Esophagus squamous epithelium (tissue), 5 donors: ENCODE measurements at regions not wholly inside any gene's neighbourhood (a gene's known extent, or its start where the extent isn't known, plus 50 kb on each side); places are given as distances from the start of the nearest gene placed in this dataset.
"Not testable (repeated sequence)": the region's sequence is repeated elsewhere in the genome, so short reads cannot be mapped to it uniquely, and the experiment has no call there.

ENCODE experiments used
- DNase-seq: peaks from one replicate; lab custom pipeline; 2025; lab: John Stamatoyannopoulos, UW
- H3K27ac ChIP-seq, 4 donors: fragments of 200-600 bp; sonication (generic); one replicate each; pipeline ENCODE4 v1.5.1; 2016 to 2019; ENCODE audit warnings: mild to moderate bottlenecking in 1 of 4
- H3K27me3 ChIP-seq, 4 donors: fragments of 200-600 bp; sonication (generic); 1 replicate in 3 of 4; 2 replicates in 1 of 4; pipeline versions ENCODE4 v1.5.1 to v1.6.0; 2017 to 2021; ENCODE audit warnings: antibody characterized with exemption in 1 of 4
- H3K36me3 ChIP-seq, 3 donors: fragments of 200-600 bp; sonication (generic); one replicate each; pipeline ENCODE4 v1.5.1; 2016 to 2019
- H3K4me1 ChIP-seq, 3 donors: fragments of 200-600 bp; sonication (generic); one replicate each; pipeline ENCODE4 v1.5.1; 2017 to 2019
- H3K4me3 ChIP-seq, 4 donors: fragments of 200-600 bp; sonication (generic); 1 replicate in 3 of 4; 2 replicates in 1 of 4; pipeline ENCODE4 v1.5.1; 2016 to 2019; ENCODE audit warnings: mild to moderate bottlenecking in 2 of 4, moderate library complexity in 1 of 4
- H3K9me3 ChIP-seq, 3 donors: fragments of 200-600 bp; sonication (generic); one replicate each; pipeline ENCODE4 v1.5.1; 2016 to 2019
- CTCF ChIP-seq, 6 experiments: fragments of 450-650 bp in 4 of 6; fragments of 200-600 bp in 2 of 6; sonication (generic) in 2 of 6; IDR thresholded peaks; one replicate each; pipeline ENCODE4 v1.5.1; 2016 to 2019; ENCODE audit warnings: antibody characterized with exemption in 6 of 6, mild to moderate bottlenecking in 4 of 6, moderate library complexity in 4 of 6
- POLR2A ChIP-seq, 4 donors: fragments of 450-650 bp; IDR thresholded peaks; one replicate each; pipeline ENCODE4 v1.6.1; 2017; ENCODE audit warnings: antibody characterized with exemption in 4 of 4, mild to moderate bottlenecking in 4 of 4, moderate library complexity in 3 of 4
- WGBS, 2 donors: methylation state at CpG; one replicate each; pipeline ENCODE4 v1.1.5; 2018; 5-methylcytosine and 5-hydroxymethylcytosine counted together
- intact Hi-C: fragments of 100-400 bp; cut with DNase I; formaldehyde crosslinking; loops from one replicate; pipeline ENCODE4 v1.15.0; 2022
- donor health status: DM: yes; HTN: yes; CAD: no.

DNA sequence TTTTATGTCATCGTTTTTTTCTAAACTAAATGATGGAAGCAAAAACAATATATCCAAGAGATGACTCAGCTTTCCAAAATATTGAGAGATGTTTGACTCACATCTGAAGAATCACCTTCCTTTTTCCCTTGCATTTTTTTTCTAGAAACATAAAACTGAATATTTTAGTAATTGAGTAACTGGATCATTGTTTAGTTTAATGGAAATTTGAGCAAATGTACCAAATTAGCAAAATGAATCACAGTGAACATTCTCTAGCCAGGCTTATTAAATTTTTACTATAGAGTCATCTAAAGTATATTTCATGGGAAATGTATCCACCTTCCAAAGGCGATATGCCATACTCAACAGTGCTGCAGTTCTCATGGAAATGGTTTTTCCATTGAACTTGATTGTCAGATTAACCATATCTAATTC lies 145.5 kb downstream of the TENT5A start:
- intact Hi-C loops: no loop called here
- no peak for TF ChIP-seq POLR2A (IDR thresholded peaks at IDR 0.05)
- TF ChIP-seq CTCF (IDR thresholded peaks at IDR 0.05): no peak

DNA sequence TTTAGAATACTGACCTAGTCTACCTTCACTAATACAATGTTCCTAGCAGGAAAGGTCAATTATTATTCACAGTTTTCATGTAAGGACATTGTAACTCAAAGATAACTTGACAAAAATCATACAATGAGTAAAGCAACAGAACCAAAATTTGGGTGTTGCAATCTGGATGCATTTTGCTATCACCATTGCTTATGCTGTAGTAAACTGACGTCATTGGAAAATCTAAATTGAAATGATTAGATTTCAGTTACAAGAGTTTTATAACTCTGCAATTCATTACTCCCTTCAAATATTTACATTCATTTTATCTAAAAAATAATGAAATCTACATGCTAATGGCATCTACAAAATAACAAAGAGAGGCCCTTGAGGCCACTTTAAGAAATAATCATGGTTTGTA lies 147.0 kb downstream of the TENT5A start:
- intact Hi-C loops: no loop called here
- Histone ChIP-seq H3K9me3 (no peaks in the 10 kb centered on the region), H3K27ac (no peak overlapping the region), H3K4me3 (no peak overlapping the region), H3K36me3 (no peaks in the 10 kb centered on the region), H3K4me1 (no peaks in the 10 kb centered on the region), H3K27me3 (no peaks in the 10 kb centered on the region)
- no peak for DNase-seq
- TF ChIP-seq POLR2A (IDR thresholded peaks at IDR 0.05) (no peak), CTCF (IDR thresholded peaks at IDR 0.05) (no peak)
- 85 to 94% methylated on average over 1 of the region's 1 CpG for WGBS, 2 donors

More for the DNA sequence above, 145.5 kb downstream of the TENT5A start:
- no peak for DNase-seq
- Histone ChIP-seq H3K27ac (no peak overlapping the region), H3K4me1 (no peaks in the 10 kb centered on the region), H3K36me3 (no peaks in the 10 kb centered on the region), H3K4me3 (no peak overlapping the region), H3K9me3 (no peaks in the 10 kb centered on the region), H3K27me3 (no peaks in the 10 kb centered on the region)
- WGBS, 2 donors: 59 to 72% methylated on average over 2 of the region's 2 CpGs

DNA sequence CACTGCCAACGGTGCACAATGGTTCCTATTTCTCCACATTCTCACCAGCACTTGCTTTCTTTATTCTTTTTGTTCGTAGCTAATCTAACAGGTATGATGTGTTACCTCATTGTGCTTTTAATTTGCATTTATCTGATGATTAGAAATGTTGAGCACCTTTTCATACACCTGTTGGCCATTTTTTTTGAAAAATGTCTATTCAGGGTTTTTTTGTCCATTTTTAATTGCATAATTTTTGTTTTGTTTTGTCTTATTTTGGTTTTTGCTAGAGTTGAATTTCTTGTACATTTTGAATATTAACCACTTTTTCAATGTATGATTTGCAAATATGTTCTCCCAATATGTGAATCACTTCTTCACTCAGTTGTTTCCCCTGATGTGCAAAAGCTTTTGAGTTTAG lies 150.6 kb downstream of the TENT5A start:
- Histone ChIP-seq H3K36me3 (no peaks in the 10 kb centered on the region), H3K27me3 (no peaks in the 10 kb centered on the region), H3K27ac (no peak overlapping the region), H3K4me3 (no peak overlapping the region), H3K4me1 (no peaks in the 10 kb centered on the region), H3K9me3 (no peaks in the 10 kb centered on the region)
- DNase-seq: no peak
- no peak for TF ChIP-seq CTCF (IDR thresholded peaks at IDR 0.05)
- no peak for TF ChIP-seq POLR2A (IDR thresholded peaks at IDR 0.05)
- intact Hi-C loops: no loop called here
- 82 to 84% methylated on average over 2 of the region's 2 CpGs for WGBS, 2 donors

- WGBS, 2 donors: 89 to 90% methylated on average over 4 of the region's 4 CpGs
Observed at GRCh38 chr6:81600488-81600887, 152.0 kb downstream of the TENT5A start.

DNA sequence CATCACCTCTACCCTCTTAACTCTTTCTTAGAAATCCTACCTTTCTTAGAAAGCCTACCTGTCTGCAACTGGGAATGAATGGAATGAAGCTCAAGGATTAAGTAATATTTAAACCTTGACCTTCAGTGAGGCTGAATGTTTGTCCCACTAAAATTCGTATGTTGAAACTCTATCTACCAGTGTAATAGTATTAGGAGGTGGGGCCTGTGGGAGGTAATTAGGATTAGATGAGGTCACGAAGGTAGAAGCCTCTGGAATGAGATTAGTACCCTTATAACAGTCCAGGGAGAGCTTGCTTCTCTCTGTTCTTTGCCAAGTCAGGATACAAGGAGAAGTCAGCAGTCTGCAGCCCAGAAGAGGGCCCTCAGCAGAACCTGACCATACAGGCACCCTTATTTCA lies 158.0 kb downstream of the TENT5A start:
- H3K9me3 ChIP-seq: no peaks in the 10 kb centered on the region
- H3K4me1 ChIP-seq: no peaks in the 10 kb centered on the region
- H3K27me3 ChIP-seq: no peaks in the 10 kb centered on the region
- 48 to 62% methylated on average over 2 of the region's 2 CpGs for WGBS, 2 donors
- no peak for DNase-seq
- no peaks in the 10 kb centered on the region for H3K36me3 ChIP-seq
- intact Hi-C loops: no loop called here
- H3K4me3 ChIP-seq: no peak overlapping the region
- TF ChIP-seq POLR2A (IDR thresholded peaks at IDR 0.05) (no peak), CTCF (IDR thresholded peaks at IDR 0.05) (no peak)
- H3K27ac ChIP-seq: no peak overlapping the region

More at GRCh38 chr6:81600488-81600887, 152.0 kb downstream of the TENT5A start:
- H3K9me3 ChIP-seq, DNase-seq, H3K4me3 ChIP-seq, H3K27me3 ChIP-seq, H3K36me3 ChIP-seq, H3K4me1 ChIP-seq, intact Hi-C loops, H3K27ac ChIP-seq: not testable (repeated sequence)

DNA sequence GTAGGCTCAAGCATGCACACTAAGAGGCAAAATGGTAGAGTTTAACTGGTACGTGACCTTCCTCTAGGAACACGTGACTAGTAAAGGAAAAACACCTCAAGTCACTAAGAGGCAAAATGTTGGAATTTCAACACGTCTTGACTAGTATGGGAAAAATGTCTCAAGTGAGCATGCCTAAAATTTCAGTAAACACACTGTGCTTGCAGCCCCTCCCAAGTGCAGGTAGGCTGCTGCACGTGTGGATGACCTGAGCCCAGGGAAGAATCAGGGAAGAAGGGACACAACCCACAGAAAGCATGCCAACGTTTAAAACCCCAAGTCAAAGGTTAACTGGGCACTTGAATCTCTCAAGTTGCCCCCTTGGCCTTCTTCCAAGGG lies 162.2 kb downstream of the TENT5A start:
- intact Hi-C loops: no loop called here
- Histone ChIP-seq H3K4me1 (no peaks in the 10 kb centered on the region), H3K27me3 (no peaks in the 10 kb centered on the region), H3K9me3 (no peaks in the 10 kb centered on the region), H3K36me3 (no peaks in the 10 kb centered on the region), H3K4me3 (no peak overlapping the region), H3K27ac (no peak overlapping the region)
- 44 to 59% methylated on average over 5 of the region's 5 CpGs for WGBS, 2 donors
- TF ChIP-seq CTCF (IDR thresholded peaks at IDR 0.05) (no peak), POLR2A (IDR thresholded peaks at IDR 0.05) (no peak)
- no peak for DNase-seq
